HFFc6 (cell line): ENCODE measurements at regions not wholly inside any gene's neighbourhood (a gene's known extent, or its start where the extent isn't known, plus 50 kb on each side); places are given as distances from the start of the nearest gene placed in this dataset.
"Not testable (repeated sequence)": the region's sequence is repeated elsewhere in the genome, so short reads cannot be mapped to it uniquely, and the experiment has no call there.

Experiments used
- DNase-seq: peaks from one replicate; pipeline ENCODE4 v3.0.0-alpha.2; 2018
- H3K27ac Mint-ChIP-seq: 2 replicates; pipeline ENCODE4 v1.8.0; 2020; ENCODE audit warnings: mild to moderate bottlenecking, mixed read lengths
- H3K27me3 Mint-ChIP-seq: 2 replicates; pipeline ENCODE4 v1.8.0; 2021; ENCODE audit warnings: mild to moderate bottlenecking, moderate library complexity, mixed read lengths; ENCODE audit not compliant: insufficient read depth
- H3K36me3 Mint-ChIP-seq: 2 replicates; pipeline ENCODE4 v1.8.0; 2021; ENCODE audit warnings: low read depth, mixed read lengths
- H3K4me1 Mint-ChIP-seq: 2 replicates; pipeline ENCODE4 v1.8.0; 2020; ENCODE audit warnings: low read depth, mixed read lengths
- H3K4me3 Mint-ChIP-seq: 2 replicates; pipeline ENCODE4 v1.8.0; 2020; ENCODE audit warnings: mild to moderate bottlenecking, moderate library complexity, mixed read lengths
- H3K9me3 Mint-ChIP-seq: 2 replicates; pipeline ENCODE4 v1.8.0; 2020; ENCODE audit warnings: mild to moderate bottlenecking, mixed read lengths
- CTCF ChIP-seq: fragments of 200-600 bp; sonication (generic); IDR thresholded peaks from 2 replicates; pipeline ENCODE4 v1.5.0; 2021; ENCODE audit warnings: antibody characterized with exemption, mild to moderate bottlenecking

- no peaks in the 10 kb centered on the region; the same call in 1 of the 2 replicates for H3K9me3 Mint-ChIP-seq
- peaks cover 3% of the 10 kb centered on the region for H3K27me3 Mint-ChIP-seq
- no peaks in the 10 kb centered on the region for H3K4me1 Mint-ChIP-seq
- no peak for DNase-seq
- no peak overlapping the region for H3K4me3 Mint-ChIP-seq
- no peaks in the 10 kb centered on the region for H3K36me3 Mint-ChIP-seq
- no peak overlapping the region for H3K27ac Mint-ChIP-seq
- no peak for TF ChIP-seq CTCF
Observed at GRCh38 chr15:59794229-59794886, 105.2 kb upstream of the BNIP2 start.

- Mint-ChIP-seq H3K27ac (no peak overlapping the region), H3K4me3 (no peak overlapping the region), H3K27me3 (peaks cover 3% of the 10 kb centered on the region), H3K9me3 (no peaks in the 10 kb centered on the region; the same call in 1 of the 2 replicates), H3K36me3 (no peaks in the 10 kb centered on the region), H3K4me1 (no peaks in the 10 kb centered on the region)
- TF ChIP-seq CTCF = no peak
- no peak for DNase-seq
Observed at GRCh38 chr15:59792359-59792758, 103.2 kb upstream of the BNIP2 start.

- DNase-seq = no peak
- H3K36me3 Mint-ChIP-seq = no peaks in the 10 kb centered on the region
- H3K27ac Mint-ChIP-seq = no peak overlapping the region
- no peaks in the 10 kb centered on the region; the same call in 1 of the 2 replicates for H3K9me3 Mint-ChIP-seq
- no peak overlapping the region for H3K4me3 Mint-ChIP-seq
- H3K27me3 Mint-ChIP-seq = peaks cover 3% of the 10 kb centered on the region
- no peak for TF ChIP-seq CTCF
- no peaks in the 10 kb centered on the region for H3K4me1 Mint-ChIP-seq
Observed at GRCh38 chr15:59791755-59792154, 102.6 kb upstream of the BNIP2 start.

- Mint-ChIP-seq H3K27me3 (peaks cover 3% of the 10 kb centered on the region), H3K4me3 (no peak overlapping the region), H3K36me3 (no peaks in the 10 kb centered on the region), H3K4me1 (no peaks in the 10 kb centered on the region), H3K27ac (no peak overlapping the region), H3K9me3 (no peaks in the 10 kb centered on the region; the same call in 1 of the 2 replicates)
- no peak for TF ChIP-seq CTCF
- DNase-seq = no peak
Observed at GRCh38 chr15:59791079-59791478, 102.0 kb upstream of the BNIP2 start.

GRCh38 chr15:59786466-59786865 is 97.3 kb upstream of the BNIP2 start:
- H3K27me3 Mint-ChIP-seq, DNase-seq, H3K9me3 Mint-ChIP-seq, H3K4me3 Mint-ChIP-seq, H3K27ac Mint-ChIP-seq, H3K36me3 Mint-ChIP-seq, H3K4me1 Mint-ChIP-seq: not testable (repeated sequence)

- not testable (repeated sequence) for H3K4me3 Mint-ChIP-seq, DNase-seq, H3K36me3 Mint-ChIP-seq, H3K27ac Mint-ChIP-seq, H3K27me3 Mint-ChIP-seq, H3K9me3 Mint-ChIP-seq, H3K4me1 Mint-ChIP-seq
Observed at GRCh38 chr15:59785981-59786380, 96.9 kb upstream of the BNIP2 start.

GRCh38 chr15:59783774-59784520 is 94.8 kb upstream of the BNIP2 start:
- H3K9me3 Mint-ChIP-seq, H3K27me3 Mint-ChIP-seq, DNase-seq, H3K4me1 Mint-ChIP-seq, H3K4me3 Mint-ChIP-seq, H3K36me3 Mint-ChIP-seq, H3K27ac Mint-ChIP-seq: not testable (repeated sequence)
